WTC11 (cell line): ENCODE measurements at regions not wholly inside any gene's neighbourhood (a gene's known extent, or its start where the extent isn't known, plus 50 kb on each side); places are given as distances from the start of the nearest gene placed in this dataset.
A peak's percentile ranks its signal among the peaks of the same experiment; 100 is the strongest.

Experiments
- ATAC-seq: fragments of 200-7000 bp; cut with Tn5 transposase; 2 replicates; pipeline ENCODE4 v1.10.0; 2021; ENCODE audit warnings: mild to moderate bottlenecking, moderate library complexity
- CTCF ChIA-PET: fragments of 300-600 bp; sonication (Branson Sonifier 250); formaldehyde crosslinking; loops from one replicate; lab custom pipeline; 2021; ENCODE audit warnings: antibody characterized with exemption; lab: Charles Lee
- POLR2A ChIA-PET: fragments of 350-600 bp; sonication (Branson Sonifier 250); formaldehyde crosslinking; loops from one replicate; lab custom pipeline; 2021; ENCODE audit warnings: antibody characterized with exemption; lab: Charles Lee
- DNase-seq: peaks from one replicate; pipeline ENCODE4 v3.0.0; 2021; ENCODE audit warnings: low spot score
- H3K27ac Mint-ChIP-seq: 2 replicates; pipeline ENCODE4 v1.8.0; 2021; ENCODE audit warnings: mixed read lengths
- H3K27me3 Mint-ChIP-seq: 2 replicates; pipeline ENCODE4 v1.8.0; 2021; ENCODE audit warnings: low read depth, mild to moderate bottlenecking, moderate library complexity, mixed read lengths
- H3K36me3 Mint-ChIP-seq: 2 replicates; pipeline ENCODE4 v1.8.0; 2021; ENCODE audit warnings: mixed read lengths
- H3K4me1 Mint-ChIP-seq: 2 replicates; pipeline ENCODE4 v1.8.0; 2022; ENCODE audit warnings: mixed read lengths
- H3K4me3 Mint-ChIP-seq: 2 replicates; pipeline ENCODE4 v1.8.0; 2021; ENCODE audit warnings: mild to moderate bottlenecking, moderate library complexity, mixed read lengths
- H3K9me3 Mint-ChIP-seq: 2 replicates; pipeline ENCODE4 v1.8.0; 2021; ENCODE audit warnings: mixed read lengths
- E2F1 ChIP-seq: sonication (generic); formaldehyde crosslinking; IDR thresholded peaks from 2 replicates; pipeline ENCODE4 v1.8.0; 2022; ENCODE audit warnings: mild to moderate bottlenecking, missing genetic modification reagents
- ETV6 ChIP-seq: sonication (generic); formaldehyde crosslinking; IDR thresholded peaks from 2 replicates; pipeline ENCODE4 v1.8.1; 2022; ENCODE audit warnings: mild to moderate bottlenecking, missing genetic modification reagents
- FOXJ3 ChIP-seq: sonication (generic); formaldehyde crosslinking; IDR thresholded peaks from 2 replicates; pipeline ENCODE4 v1.9.0; 2021; ENCODE audit warnings: missing genetic modification reagents, mild to moderate bottlenecking, borderline replicate concordance
- FOXK1 ChIP-seq: sonication (generic); formaldehyde crosslinking; IDR thresholded peaks from 2 replicates; pipeline ENCODE4 v1.8.0; 2022; ENCODE audit warnings: mild to moderate bottlenecking, moderate library complexity, missing genetic modification reagents
- GRHL2 ChIP-seq: fragments of 250-450 bp; sonication (Bioruptor Pico); IDR thresholded peaks from 2 replicates; pipeline ENCODE4 v1.8.0; 2022; ENCODE audit warnings: mild to moderate bottlenecking, moderate library complexity; ENCODE audit not compliant: insufficient replicate concordance, severe bottlenecking
- HMGA2 ChIP-seq: fragments of 250-450 bp; sonication (Bioruptor Pico); IDR thresholded peaks from 2 replicates; pipeline ENCODE4 v1.4.0; 2021; ENCODE audit warnings: mild to moderate bottlenecking, moderate library complexity
- IRF2 ChIP-seq: sonication (generic); formaldehyde crosslinking; IDR thresholded peaks from 2 replicates; pipeline ENCODE4 v1.8.0; 2022; ENCODE audit warnings: low read depth, missing genetic modification reagents, borderline replicate concordance
- MAX ChIP-seq: sonication (generic); formaldehyde crosslinking; IDR thresholded peaks from 2 replicates; pipeline ENCODE4 v1.8.0; 2022; ENCODE audit warnings: mild to moderate bottlenecking, missing genetic modification reagents
- MLX ChIP-seq: sonication (generic); formaldehyde crosslinking; IDR thresholded peaks from 2 replicates; pipeline ENCODE4 v1.8.1; 2023; ENCODE audit warnings: mild to moderate bottlenecking, missing genetic modification reagents, moderate library complexity
- NR2C2 ChIP-seq: sonication (generic); formaldehyde crosslinking; IDR thresholded peaks from 2 replicates; pipeline ENCODE4 v1.8.0; 2022; ENCODE audit warnings: mild to moderate bottlenecking, missing genetic modification reagents
- OVOL2 ChIP-seq: fragments of 250-450 bp; sonication (Bioruptor Pico); IDR thresholded peaks from 2 replicates; pipeline ENCODE4 v1.9.0; 2021; ENCODE audit warnings: mild to moderate bottlenecking, borderline replicate concordance
- TEAD4 ChIP-seq: sonication (generic); formaldehyde crosslinking; IDR thresholded peaks from 2 replicates; pipeline ENCODE4 v1.8.0; 2022; ENCODE audit warnings: mild to moderate bottlenecking, missing genetic modification reagents
- TP53 ChIP-seq: sonication (generic); formaldehyde crosslinking; IDR thresholded peaks from 2 replicates; pipeline ENCODE4 v1.8.1; 2023; ENCODE audit warnings: mild to moderate bottlenecking, missing genetic modification reagents
- USF1 ChIP-seq: sonication (generic); formaldehyde crosslinking; IDR thresholded peaks from 2 replicates; pipeline ENCODE4 v1.8.0; 2022; ENCODE audit warnings: mild to moderate bottlenecking, missing genetic modification reagents
- ZMAT4 ChIP-seq: fragments of 250-450 bp; sonication (Bioruptor Pico); IDR thresholded peaks from 2 replicates; pipeline ENCODE4 v1.9.0; 2021; ENCODE audit warnings: mild to moderate bottlenecking
- ZNF138 ChIP-seq: sonication (generic); formaldehyde crosslinking; conservative IDR thresholded peaks from 2 replicates; pipeline ENCODE4 v1.8.1; 2022; ENCODE audit warnings: mild to moderate bottlenecking, moderate library complexity, missing genetic modification reagents
- ZNF263 ChIP-seq: sonication (generic); formaldehyde crosslinking; IDR thresholded peaks from 2 replicates; pipeline ENCODE4 v1.8.1; 2022; ENCODE audit warnings: low read depth, mild to moderate bottlenecking, moderate library complexity, missing genetic modification reagents
- ZNF317 ChIP-seq: sonication (generic); formaldehyde crosslinking; IDR thresholded peaks from 2 replicates; pipeline ENCODE4 v1.8.1; 2023; ENCODE audit warnings: low read depth, mild to moderate bottlenecking, moderate library complexity, missing genetic modification reagents, borderline replicate concordance
- TF ChIP-seq, protein P1 (sequence below): fragments of 200-600 bp; IDR thresholded peaks from 2 replicates; pipeline ENCODE4 v1.8.0; 2022; ENCODE audit warnings: antibody characterized with exemption
- TF ChIP-seq, protein P2 (sequence below): sonication (generic); formaldehyde crosslinking; IDR thresholded peaks from 2 replicates; pipeline ENCODE4 v1.8.1; 2023; ENCODE audit warnings: mild to moderate bottlenecking, moderate library complexity, missing genetic modification reagents
- TF ChIP-seq, protein P3 (sequence below): sonication (generic); formaldehyde crosslinking; IDR thresholded peaks from 2 replicates; pipeline ENCODE4 v1.8.1; 2023; ENCODE audit warnings: mild to moderate bottlenecking, missing genetic modification reagents
- TF ChIP-seq, protein P4 (sequence below): sonication (generic); formaldehyde crosslinking; IDR thresholded peaks from 2 replicates; pipeline ENCODE4 v1.8.1; 2022; ENCODE audit warnings: mild to moderate bottlenecking, missing genetic modification reagents, moderate library complexity, borderline replicate concordance

GRCh38 chr1:209326076-209326475 is 257.4 kb upstream of the CAMK1G start:
- CTCF ChIA-PET: interaction anchor here (1.0 kb wide), 1 partner anchor 28 kb away, joined by 3 read pairs; no protein-coding TSS in a partner anchor
- H3K27ac Mint-ChIP-seq: no peak overlapping the region
- H3K4me1 Mint-ChIP-seq: peaks cover 5% of the 10 kb centered on the region
- no peak for DNase-seq
- POLR2A ChIA-PET: no interaction called here
- H3K4me3 Mint-ChIP-seq: no peak overlapping the region
- ATAC-seq: no peak
- no peaks in the 10 kb centered on the region for H3K36me3 Mint-ChIP-seq
- H3K9me3 Mint-ChIP-seq: peaks cover 4% of the 10 kb centered on the region
- H3K27me3 Mint-ChIP-seq: no peaks in the 10 kb centered on the region; the same call in 1 of the 2 replicates
- TF ChIP-seq, protein P1, sequence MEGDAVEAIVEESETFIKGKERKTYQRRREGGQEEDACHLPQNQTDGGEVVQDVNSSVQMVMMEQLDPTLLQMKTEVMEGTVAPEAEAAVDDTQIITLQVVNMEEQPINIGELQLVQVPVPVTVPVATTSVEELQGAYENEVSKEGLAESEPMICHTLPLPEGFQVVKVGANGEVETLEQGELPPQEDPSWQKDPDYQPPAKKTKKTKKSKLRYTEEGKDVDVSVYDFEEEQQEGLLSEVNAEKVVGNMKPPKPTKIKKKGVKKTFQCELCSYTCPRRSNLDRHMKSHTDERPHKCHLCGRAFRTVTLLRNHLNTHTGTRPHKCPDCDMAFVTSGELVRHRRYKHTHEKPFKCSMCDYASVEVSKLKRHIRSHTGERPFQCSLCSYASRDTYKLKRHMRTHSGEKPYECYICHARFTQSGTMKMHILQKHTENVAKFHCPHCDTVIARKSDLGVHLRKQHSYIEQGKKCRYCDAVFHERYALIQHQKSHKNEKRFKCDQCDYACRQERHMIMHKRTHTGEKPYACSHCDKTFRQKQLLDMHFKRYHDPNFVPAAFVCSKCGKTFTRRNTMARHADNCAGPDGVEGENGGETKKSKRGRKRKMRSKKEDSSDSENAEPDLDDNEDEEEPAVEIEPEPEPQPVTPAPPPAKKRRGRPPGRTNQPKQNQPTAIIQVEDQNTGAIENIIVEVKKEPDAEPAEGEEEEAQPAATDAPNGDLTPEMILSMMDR: no peak
- TF ChIP-seq OVOL2 (CRISPR knock-in tag) (no peak), E2F1 (CRISPR knock-in tag) (no peak), FOXJ3 (CRISPR knock-in tag) (no peak), ZNF138 (CRISPR knock-in tag) (no peak), ZMAT4 (no peak), TP53 (CRISPR knock-in tag) (no peak), ZNF317 (CRISPR knock-in tag) (no peak), MAX (CRISPR knock-in tag) (no peak), HMGA2 (CRISPR knock-in tag) (no peak), USF1 (CRISPR knock-in tag) (no peak), ETV6 (CRISPR knock-in tag) (no peak), NR2C2 (CRISPR knock-in tag) (no peak), GRHL2 (CRISPR knock-in tag) (no peak), FOXK1 (CRISPR knock-in tag) (no peak), ZNF263 (no peak), TEAD4 (CRISPR knock-in tag) (no peak)
- TF ChIP-seq, protein P2, sequence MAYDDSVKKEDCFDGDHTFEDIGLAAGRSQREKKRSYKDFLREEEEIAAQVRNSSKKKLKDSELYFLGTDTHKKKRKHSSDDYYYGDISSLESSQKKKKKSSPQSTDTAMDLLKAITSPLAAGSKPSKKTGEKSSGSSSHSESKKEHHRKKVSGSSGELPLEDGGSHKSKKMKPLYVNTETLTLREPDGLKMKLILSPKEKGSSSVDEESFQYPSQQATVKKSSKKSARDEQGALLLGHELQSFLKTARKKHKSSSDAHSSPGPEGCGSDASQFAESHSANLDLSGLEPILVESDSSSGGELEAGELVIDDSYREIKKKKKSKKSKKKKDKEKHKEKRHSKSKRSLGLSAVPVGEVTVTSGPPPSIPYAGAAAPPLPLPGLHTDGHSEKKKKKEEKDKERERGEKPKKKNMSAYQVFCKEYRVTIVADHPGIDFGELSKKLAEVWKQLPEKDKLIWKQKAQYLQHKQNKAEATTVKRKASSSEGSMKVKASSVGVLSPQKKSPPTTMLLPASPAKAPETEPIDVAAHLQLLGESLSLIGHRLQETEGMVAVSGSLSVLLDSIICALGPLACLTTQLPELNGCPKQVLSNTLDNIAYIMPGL (CRISPR knock-in tag): no peak
- TF ChIP-seq, protein P3, sequence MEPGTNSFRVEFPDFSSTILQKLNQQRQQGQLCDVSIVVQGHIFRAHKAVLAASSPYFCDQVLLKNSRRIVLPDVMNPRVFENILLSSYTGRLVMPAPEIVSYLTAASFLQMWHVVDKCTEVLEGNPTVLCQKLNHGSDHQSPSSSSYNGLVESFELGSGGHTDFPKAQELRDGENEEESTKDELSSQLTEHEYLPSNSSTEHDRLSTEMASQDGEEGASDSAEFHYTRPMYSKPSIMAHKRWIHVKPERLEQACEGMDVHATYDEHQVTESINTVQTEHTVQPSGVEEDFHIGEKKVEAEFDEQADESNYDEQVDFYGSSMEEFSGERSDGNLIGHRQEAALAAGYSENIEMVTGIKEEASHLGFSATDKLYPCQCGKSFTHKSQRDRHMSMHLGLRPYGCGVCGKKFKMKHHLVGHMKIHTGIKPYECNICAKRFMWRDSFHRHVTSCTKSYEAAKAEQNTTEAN (CRISPR knock-in tag): no peak

DNA sequence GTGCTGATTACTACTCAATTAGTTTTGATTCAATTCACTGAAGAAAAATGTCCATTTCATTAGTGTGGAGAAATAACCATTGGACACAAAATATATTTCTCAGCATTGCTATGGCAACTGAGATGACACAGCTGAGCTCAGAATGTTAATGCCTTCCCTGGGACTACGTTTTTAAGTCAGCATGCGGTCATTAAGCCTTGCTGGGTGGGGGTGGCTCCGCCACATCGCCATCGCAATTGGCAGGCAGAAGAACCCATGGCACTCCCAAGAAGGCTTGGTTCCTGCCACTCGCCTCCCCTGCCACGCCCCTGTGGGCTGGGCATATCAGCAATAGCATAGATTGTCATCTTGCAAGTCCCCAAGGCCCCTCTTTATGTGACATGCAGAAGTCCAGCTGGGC is 256.7 kb upstream of the CAMK1G start:
- H3K27ac Mint-ChIP-seq: no peak overlapping the region
- POLR2A ChIA-PET: interaction anchor here (0.6 kb wide), 1 partner anchor 742 kb away, joined by 4 read pairs; no protein-coding TSS in a partner anchor
- H3K9me3 Mint-ChIP-seq: peaks cover 1% of the 10 kb centered on the region
- no peak for DNase-seq
- CTCF ChIA-PET: interaction anchor here (1.0 to 1.3 kb wide), 2 partner anchors 28 to 78 kb away, joined by 3 read pairs; no protein-coding TSS in a partner anchor
- H3K4me3 Mint-ChIP-seq: no peak overlapping the region
- H3K36me3 Mint-ChIP-seq: no peaks in the 10 kb centered on the region
- peaks cover 5% of the 10 kb centered on the region for H3K4me1 Mint-ChIP-seq
- no peaks in the 10 kb centered on the region; the same call in 1 of the 2 replicates for H3K27me3 Mint-ChIP-seq
- ATAC-seq: peak; percentile 32; the same call in 1 of the 2 replicates
- TF ChIP-seq MLX (CRISPR knock-in tag) (no peak), IRF2 (CRISPR knock-in tag) (no peak)
- TF ChIP-seq, protein P3 (CRISPR knock-in tag): no peak
- TF ChIP-seq, protein P1: no peak
- TF ChIP-seq, protein P4, sequence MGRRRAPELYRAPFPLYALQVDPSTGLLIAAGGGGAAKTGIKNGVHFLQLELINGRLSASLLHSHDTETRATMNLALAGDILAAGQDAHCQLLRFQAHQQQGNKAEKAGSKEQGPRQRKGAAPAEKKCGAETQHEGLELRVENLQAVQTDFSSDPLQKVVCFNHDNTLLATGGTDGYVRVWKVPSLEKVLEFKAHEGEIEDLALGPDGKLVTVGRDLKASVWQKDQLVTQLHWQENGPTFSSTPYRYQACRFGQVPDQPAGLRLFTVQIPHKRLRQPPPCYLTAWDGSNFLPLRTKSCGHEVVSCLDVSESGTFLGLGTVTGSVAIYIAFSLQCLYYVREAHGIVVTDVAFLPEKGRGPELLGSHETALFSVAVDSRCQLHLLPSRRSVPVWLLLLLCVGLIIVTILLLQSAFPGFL (CRISPR knock-in tag): no peak
